ENCODE measurements at regions not wholly inside any gene's neighbourhood (a gene's known extent, or its start where the extent isn't known, plus 50 kb on each side); places are given as distances from the start of the nearest gene placed in this dataset.

GRCh38 chr6:125533710-125534397 is 215.6 kb upstream of the HEY2 start:
- TF ChIP-seq YY1 (IDR thresholded peaks at IDR 0.05; ENCODE audit: insufficient read depth, insufficient read length) (no peak), ZNF274 (IDR thresholded peaks at IDR 0.05; ENCODE audit: low read depth, low read length) (no peak), SUZ12 (IDR thresholded peaks at IDR 0.05; ENCODE audit: extremely low read depth, insufficient read depth, insufficient read length) (no peak)

Data from NT2/D1 (cell line).